ENCODE measurements at regions not wholly inside any gene's neighbourhood (a gene's known extent, or its start where the extent isn't known, plus 50 kb on each side); places are given as distances from the start of the nearest gene placed in this dataset.
"Not testable (repeated sequence)": the region's sequence is repeated elsewhere in the genome, so short reads cannot be mapped to it uniquely, and the experiment has no call there.

- TF ChIP-seq SUZ12 (IDR thresholded peaks at IDR 0.05) (no peak), BHLHE40 (IDR thresholded peaks at IDR 0.05; ENCODE audit: borderline replicate concordance) (no peak), FOXK2 (IDR thresholded peaks at IDR 0.05) (no peak), HDGF (IDR thresholded peaks at IDR 0.05; ENCODE audit: borderline replicate concordance) (no peak), CTBP1 (IDR thresholded peaks at IDR 0.05; ENCODE audit: borderline replicate concordance) (no peak), SP1 (IDR thresholded peaks at IDR 0.05) (no peak), FOXM1 (IDR thresholded peaks at IDR 0.05; ENCODE audit: borderline replicate concordance) (no peak), L3MBTL2 (conservative IDR thresholded peaks at IDR 0.05) (no peak), LEF1 (IDR thresholded peaks at IDR 0.05; ENCODE audit: borderline replicate concordance) (no peak), ARNT (IDR thresholded peaks at IDR 0.05) (no peak), ELF4 (IDR thresholded peaks at IDR 0.05) (no peak), FOXA1 (IDR thresholded peaks at IDR 0.05) (no peak), TARDBP (IDR thresholded peaks at IDR 0.05) (no peak), ZNF384 (IDR thresholded peaks at IDR 0.05) (no peak), NFRKB (IDR thresholded peaks at IDR 0.05) (no peak)
- TF ChIP-seq, protein P1, sequence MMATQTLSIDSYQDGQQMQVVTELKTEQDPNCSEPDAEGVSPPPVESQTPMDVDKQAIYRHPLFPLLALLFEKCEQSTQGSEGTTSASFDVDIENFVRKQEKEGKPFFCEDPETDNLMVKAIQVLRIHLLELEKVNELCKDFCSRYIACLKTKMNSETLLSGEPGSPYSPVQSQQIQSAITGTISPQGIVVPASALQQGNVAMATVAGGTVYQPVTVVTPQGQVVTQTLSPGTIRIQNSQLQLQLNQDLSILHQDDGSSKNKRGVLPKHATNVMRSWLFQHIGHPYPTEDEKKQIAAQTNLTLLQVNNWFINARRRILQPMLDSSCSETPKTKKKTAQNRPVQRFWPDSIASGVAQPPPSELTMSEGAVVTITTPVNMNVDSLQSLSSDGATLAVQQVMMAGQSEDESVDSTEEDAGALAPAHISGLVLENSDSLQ (IDR thresholded peaks at IDR 0.05) = no peak
- POLR2A ChIA-PET = no interaction called here
- no peak for DNase-seq (ENCODE audit: extremely low spot score)
- CTCF ChIA-PET = no interaction called here
Observed at GRCh38 chr9:134569626-134570025, 72.0 kb upstream of the COL5A1 start.

DNA sequence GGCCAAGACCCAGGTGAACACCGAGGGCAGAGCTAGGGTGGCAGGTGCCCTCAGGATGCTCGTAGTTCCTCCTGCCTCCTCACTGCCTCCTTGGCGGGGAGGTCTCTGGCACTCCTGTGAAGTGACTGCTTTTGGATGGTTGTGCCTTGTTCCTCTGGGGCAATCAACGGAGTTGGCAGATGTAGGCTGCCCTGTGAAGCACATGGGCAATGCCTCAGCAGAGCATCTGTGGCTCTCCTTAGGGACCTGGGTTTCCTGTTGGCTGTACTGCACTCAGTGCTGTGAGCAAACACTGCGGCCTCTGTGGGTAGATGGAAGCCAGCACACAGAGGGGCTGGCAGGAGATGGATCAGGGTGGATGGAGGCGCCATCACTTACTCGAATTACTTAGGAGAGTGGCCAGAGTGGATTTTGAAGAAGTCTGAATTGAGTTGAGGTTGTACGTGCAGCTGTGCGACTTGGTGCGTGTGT lies 71.4 kb upstream of the COL5A1 start:
- ChIA-PET POLR2A (interaction anchor here (1.5 kb wide), 1 partner anchor 18 kb away, joined by 5 read pairs; no protein-coding TSS in a partner anchor), CTCF (no interaction called here)
- no peak for DNase-seq (ENCODE audit: extremely low spot score)
- TF ChIP-seq SUZ12 (IDR thresholded peaks at IDR 0.05) (no peak), ARNT (IDR thresholded peaks at IDR 0.05) (no peak), SP1 (IDR thresholded peaks at IDR 0.05) (no peak), TARDBP (IDR thresholded peaks at IDR 0.05) (no peak), L3MBTL2 (conservative IDR thresholded peaks at IDR 0.05) (no peak), ELF4 (IDR thresholded peaks at IDR 0.05) (no peak), ZNF384 (IDR thresholded peaks at IDR 0.05) (no peak)

GRCh38 chr9:134570711-134571325 lies 70.8 kb upstream of the COL5A1 start:
- no peak for TF ChIP-seq SP1 (IDR thresholded peaks at IDR 0.05)
- no peak for TF ChIP-seq FOXA1 (IDR thresholded peaks at IDR 0.05)
- no peak for DNase-seq (ENCODE audit: extremely low spot score)
- ChIA-PET POLR2A (interaction anchor here (1.5 kb wide), 1 partner anchor 18 kb away, joined by 5 read pairs; no protein-coding TSS in a partner anchor), CTCF (no interaction called here)

- TF ChIP-seq SP1 (IDR thresholded peaks at IDR 0.05) (no peak), ARNT (IDR thresholded peaks at IDR 0.05) (no peak), NFRKB (IDR thresholded peaks at IDR 0.05) (no peak), L3MBTL2 (conservative IDR thresholded peaks at IDR 0.05) (no peak), BHLHE40 (IDR thresholded peaks at IDR 0.05; ENCODE audit: borderline replicate concordance) (no peak), LEF1 (IDR thresholded peaks at IDR 0.05; ENCODE audit: borderline replicate concordance) (no peak), FOXK2 (IDR thresholded peaks at IDR 0.05) (no peak), FOXA1 (IDR thresholded peaks at IDR 0.05) (no peak), ELF4 (IDR thresholded peaks at IDR 0.05) (no peak), HDGF (IDR thresholded peaks at IDR 0.05; ENCODE audit: borderline replicate concordance) (no peak), CTBP1 (IDR thresholded peaks at IDR 0.05; ENCODE audit: borderline replicate concordance) (no peak), FOXM1 (IDR thresholded peaks at IDR 0.05; ENCODE audit: borderline replicate concordance) (no peak), ZNF384 (IDR thresholded peaks at IDR 0.05) (no peak), SUZ12 (IDR thresholded peaks at IDR 0.05) (no peak), TARDBP (IDR thresholded peaks at IDR 0.05) (no peak)
- TF ChIP-seq, protein P1 (IDR thresholded peaks at IDR 0.05) = no peak
- ChIA-PET CTCF (no interaction called here), POLR2A (interaction anchor here (1.5 kb wide), 1 partner anchor 19 kb away, joined by 5 read pairs; no protein-coding TSS in a partner anchor)
- DNase-seq (ENCODE audit: extremely low spot score) = no peak
Observed at GRCh38 chr9:134571326-134571931, 70.2 kb upstream of the COL5A1 start.

DNA sequence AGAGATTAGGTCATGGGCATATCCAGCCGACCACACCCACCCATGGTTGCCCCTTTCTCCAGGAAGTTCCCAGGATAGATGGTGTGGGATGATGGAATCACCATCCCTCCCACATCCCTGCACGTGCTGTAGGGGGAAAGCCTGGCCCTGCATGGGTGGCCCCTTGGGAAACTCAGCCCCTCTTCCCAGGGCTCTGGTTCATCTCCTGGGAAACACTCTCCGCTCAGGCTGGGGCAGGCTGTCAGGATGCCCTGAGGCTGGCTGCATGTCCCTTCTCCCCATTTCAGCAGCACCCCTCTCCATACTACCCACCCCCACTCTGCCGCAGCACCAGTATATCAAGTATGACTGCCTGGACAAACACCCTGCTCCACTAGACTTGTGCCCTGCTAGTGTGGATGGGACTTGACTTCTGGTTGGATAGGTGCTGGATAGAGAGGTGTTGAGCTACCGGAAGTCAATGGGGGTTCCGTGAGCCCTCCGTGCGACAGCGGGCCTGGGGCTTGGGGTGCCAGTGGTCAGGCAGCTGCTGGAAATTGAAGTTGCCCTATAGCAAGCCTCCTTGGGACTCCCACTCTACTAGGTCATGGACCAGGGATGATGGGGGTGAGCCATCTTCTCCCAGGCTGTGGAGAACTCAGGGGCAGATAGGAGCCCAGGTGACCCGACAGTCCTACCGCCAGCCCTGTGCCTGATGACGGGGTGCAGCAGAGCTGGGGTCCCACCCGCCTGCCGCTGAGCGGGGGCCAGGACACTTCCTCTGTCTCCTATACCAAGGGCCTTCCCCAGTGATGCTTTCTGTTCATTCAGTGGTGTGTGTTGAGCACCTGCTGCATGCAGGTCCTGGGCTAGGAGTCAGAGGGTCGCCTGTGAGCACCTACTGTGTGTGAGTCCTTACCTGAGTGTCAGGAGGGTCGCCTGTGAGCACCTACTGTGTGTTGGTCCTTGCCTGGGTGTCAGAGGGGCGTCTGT lies 69.4 kb upstream of the COL5A1 start:
- POLR2A ChIA-PET = no interaction called here
- TF ChIP-seq FOXA1 (IDR thresholded peaks at IDR 0.05) (no peak), LEF1 (IDR thresholded peaks at IDR 0.05; ENCODE audit: borderline replicate concordance) (no peak), SP1 (IDR thresholded peaks at IDR 0.05) (no peak), FOXK2 (IDR thresholded peaks at IDR 0.05) (no peak), SUZ12 (IDR thresholded peaks at IDR 0.05) (no peak), L3MBTL2 (conservative IDR thresholded peaks at IDR 0.05) (no peak), TARDBP (IDR thresholded peaks at IDR 0.05) (no peak), ELF4 (IDR thresholded peaks at IDR 0.05) (no peak), ARNT (IDR thresholded peaks at IDR 0.05) (no peak), BHLHE40 (IDR thresholded peaks at IDR 0.05; ENCODE audit: borderline replicate concordance) (no peak), HDGF (IDR thresholded peaks at IDR 0.05; ENCODE audit: borderline replicate concordance) (no peak), NFRKB (IDR thresholded peaks at IDR 0.05) (no peak), ZNF384 (IDR thresholded peaks at IDR 0.05) (no peak)
- TF ChIP-seq, protein P1 (IDR thresholded peaks at IDR 0.05) = no peak
- no peak for DNase-seq (ENCODE audit: extremely low spot score)
- CTCF ChIA-PET = no interaction called here

DNA sequence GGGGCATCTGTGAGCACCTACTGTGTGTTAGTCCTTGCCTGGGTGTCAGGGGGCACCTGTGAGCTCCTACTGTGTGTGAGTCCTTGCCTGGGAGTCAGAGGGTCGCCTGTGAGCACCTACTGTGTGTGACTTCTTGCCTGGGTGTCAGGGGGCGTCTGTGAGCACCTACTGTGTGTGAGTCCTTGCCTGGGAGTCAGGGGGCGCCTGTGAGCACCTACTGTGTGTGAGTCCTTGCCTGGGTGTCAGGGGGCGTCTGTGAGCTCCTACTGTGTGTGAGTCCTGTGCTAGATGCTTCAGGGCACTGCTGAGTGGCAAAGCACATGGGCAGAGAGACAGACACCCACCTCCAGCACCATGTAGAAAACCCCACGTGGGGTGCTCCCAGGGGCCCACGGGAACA lies 66.9 kb upstream of the COL5A1 start:
- CTCF ChIA-PET; DNase-seq (ENCODE audit: extremely low spot score); POLR2A ChIA-PET: not testable (repeated sequence)
